GM12872 (cell line): ENCODE measurements at regions not wholly inside any gene's neighbourhood (a gene's known extent, or its start where the extent isn't known, plus 50 kb on each side); places are given as distances from the start of the nearest gene placed in this dataset.

ENCODE experiments used
- CTCF ChIP-seq: IDR thresholded peaks from 3 replicates; pipeline ENCODE4 v1.5.1; 2011; ENCODE audit warnings: low read depth, mild to moderate bottlenecking, low read length, moderate library complexity; ENCODE audit not compliant: insufficient read depth

- no peak for TF ChIP-seq CTCF
Observed at GRCh38 chr14:22155571-22155970, 433.5 kb downstream of the DAD1 start.

- TF ChIP-seq CTCF: no peak
Observed at GRCh38 chr14:22152903-22153302, 436.1 kb downstream of the DAD1 start.

GRCh38 chr14:22152161-22152870, 436.7 kb downstream of the DAD1 start:
- TF ChIP-seq CTCF: no peak

GRCh38 chr14:22151121-22151520, 437.9 kb downstream of the DAD1 start:
- TF ChIP-seq CTCF: no peak

GRCh38 chr14:22149058-22149457, 440.0 kb downstream of the DAD1 start:
- TF ChIP-seq CTCF: no peak

- no peak for TF ChIP-seq CTCF
Observed at GRCh38 chr14:22147716-22148115, 441.3 kb downstream of the DAD1 start.

- no peak for TF ChIP-seq CTCF
Observed at GRCh38 chr14:22143363-22143762, 445.7 kb downstream of the DAD1 start.
